Glutamatergic neuron (in vitro differentiated cells): ENCODE measurements at regions not wholly inside any gene's neighbourhood (a gene's known extent, or its start where the extent isn't known, plus 50 kb on each side); places are given as distances from the start of the nearest gene placed in this dataset.
"Not testable (repeated sequence)": the region's sequence is repeated elsewhere in the genome, so short reads cannot be mapped to it uniquely, and the experiment has no call there.

ENCODE experiments used
- DNase-seq: peaks from one replicate; pipeline ENCODE4 v3.0.0; 2022
- H3K27ac Mint-ChIP-seq: one replicate; pipeline ENCODE4 v1.8.0; 2020; ENCODE audit warnings: mild to moderate bottlenecking, mixed read lengths, inconsistent platforms; ENCODE audit not compliant: unreplicated experiment
- H3K27me3 Mint-ChIP-seq: one replicate; pipeline ENCODE4 v1.8.0; 2020; ENCODE audit warnings: mild to moderate bottlenecking, moderate library complexity, mixed read lengths, inconsistent platforms; ENCODE audit not compliant: unreplicated experiment
- H3K36me3 Mint-ChIP-seq: one replicate; pipeline ENCODE4 v1.8.0; 2020; ENCODE audit warnings: mild to moderate bottlenecking, mixed read lengths, inconsistent platforms; ENCODE audit not compliant: unreplicated experiment
- H3K4me1 Mint-ChIP-seq: one replicate; pipeline ENCODE4 v1.8.0; 2020; ENCODE audit warnings: mild to moderate bottlenecking, low read depth, mixed read lengths, inconsistent platforms; ENCODE audit not compliant: unreplicated experiment
- H3K4me3 Mint-ChIP-seq: one replicate; pipeline ENCODE4 v1.8.0; 2020; ENCODE audit warnings: mild to moderate bottlenecking, mixed read lengths, inconsistent platforms; ENCODE audit not compliant: unreplicated experiment
- H3K9me3 Mint-ChIP-seq: one replicate; pipeline ENCODE4 v1.8.0; 2020; ENCODE audit warnings: mild to moderate bottlenecking, moderate library complexity, mixed read lengths, inconsistent platforms; ENCODE audit not compliant: unreplicated experiment
- CTCF ChIP-seq: fragments of 200-600 bp; sonication (generic); IDR thresholded peaks from one replicate; pipeline ENCODE4 v1.5.0; 2021; ENCODE audit not compliant: partially characterized antibody, unreplicated experiment

DNA sequence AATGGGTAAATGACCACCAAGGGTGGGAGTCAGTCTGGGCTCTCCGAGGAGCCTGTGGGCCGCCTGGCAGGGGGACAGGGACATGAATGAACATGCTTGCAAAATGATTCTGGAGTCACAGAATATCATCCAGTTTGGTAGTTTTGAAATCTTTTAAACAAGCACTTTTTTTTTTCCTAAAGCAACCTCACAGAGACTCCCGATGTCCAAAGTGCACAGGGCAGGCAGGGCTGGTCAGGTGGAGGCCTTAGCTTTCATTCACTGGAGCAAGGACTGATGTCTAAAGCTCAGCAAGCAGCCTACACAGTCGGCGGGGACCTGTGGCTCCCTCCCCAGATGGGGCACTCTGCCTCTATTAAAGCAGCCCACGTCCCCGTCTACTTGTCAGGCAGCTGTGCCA is 402.9 kb downstream of the PPP1R2C start:
- no peak for DNase-seq
- Mint-ChIP-seq H3K36me3 (no peaks in the 10 kb centered on the region), H3K9me3 (no peaks in the 10 kb centered on the region), H3K27me3 (no peaks in the 10 kb centered on the region), H3K4me3 (no peak overlapping the region), H3K4me1 (no peaks in the 10 kb centered on the region), H3K27ac (no peak overlapping the region)
- no peak for TF ChIP-seq CTCF

- Mint-ChIP-seq H3K27ac (no peak overlapping the region), H3K36me3 (no peaks in the 10 kb centered on the region), H3K4me3 (no peak overlapping the region), H3K4me1 (peaks cover 3% of the 10 kb centered on the region), H3K9me3 (no peaks in the 10 kb centered on the region), H3K27me3 (peaks cover 2% of the 10 kb centered on the region)
- no peak for DNase-seq
- no peak for TF ChIP-seq CTCF
Observed at GRCh38 chrX:42366181-42366580, 411.8 kb downstream of the PPP1R2C start.

DNA sequence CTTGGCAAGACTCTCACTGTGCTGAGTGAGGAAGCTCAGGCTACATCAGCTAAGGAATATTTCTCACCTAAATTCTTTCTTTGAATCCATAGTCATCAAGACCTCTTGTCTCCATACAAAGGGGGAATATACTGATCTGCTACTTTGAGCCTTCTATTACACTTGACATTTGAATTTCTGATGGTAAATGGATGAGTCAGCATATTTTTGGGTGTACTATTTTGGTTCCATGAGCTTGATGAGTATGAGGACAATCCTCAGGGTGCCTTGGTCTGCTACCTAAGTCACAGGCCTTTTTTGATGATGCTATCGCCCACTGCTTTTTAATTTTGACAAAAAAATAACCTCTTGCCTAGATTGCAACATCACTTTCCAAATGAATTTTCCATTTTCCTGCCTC is 415.7 kb downstream of the PPP1R2C start:
- Mint-ChIP-seq H3K27me3 (peaks cover 2% of the 10 kb centered on the region), H3K36me3 (no peaks in the 10 kb centered on the region), H3K4me1 (peaks cover 3% of the 10 kb centered on the region), H3K4me3 (no peak overlapping the region), H3K27ac (no peak overlapping the region), H3K9me3 (no peaks in the 10 kb centered on the region)
- no peak for DNase-seq
- no peak for TF ChIP-seq CTCF

DNA sequence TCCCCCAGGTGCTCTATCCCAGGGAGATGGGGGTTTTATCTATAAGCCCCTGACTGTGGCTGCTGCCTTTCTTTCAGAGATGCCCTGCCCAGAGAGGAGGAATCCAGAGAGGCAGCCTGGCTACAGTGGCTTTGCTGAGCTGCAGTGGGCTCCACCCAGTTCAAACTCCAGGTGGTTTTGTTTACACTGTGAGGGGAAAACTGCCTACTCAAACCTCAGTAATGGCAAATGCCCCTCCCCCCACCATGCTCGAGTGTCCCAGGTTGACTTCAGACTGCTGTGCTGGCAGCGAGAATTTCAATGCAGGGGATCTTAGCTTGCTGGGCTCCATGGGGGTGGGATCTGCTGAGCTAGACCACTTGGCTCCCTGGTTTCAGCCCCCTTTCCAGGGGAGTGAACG is 419.6 kb upstream of the CASK start:
- H3K27me3 Mint-ChIP-seq, H3K9me3 Mint-ChIP-seq, H3K36me3 Mint-ChIP-seq, DNase-seq, H3K4me1 Mint-ChIP-seq, H3K27ac Mint-ChIP-seq, H3K4me3 Mint-ChIP-seq: not testable (repeated sequence)
